Panc1 (cell line): ENCODE measurements at regions not wholly inside any gene's neighbourhood (a gene's known extent, or its start where the extent isn't known, plus 50 kb on each side); places are given as distances from the start of the nearest gene placed in this dataset.

Source experiments
- ATAC-seq: fragments of 200-7000 bp; cut with Tn5 transposase; 2 replicates; pipeline ENCODE4 v1.9.1; 2020; ENCODE audit warnings: mild to moderate bottlenecking, moderate library complexity
- BruUV-seq: library from RNA; stranded (reverse); fragments of 400-500 nt; replicated peaks from 2 replicates; lab custom pipeline; 2021; lab: Mats Ljungman, UMichigan
- CTCF ChIA-PET: fragments of 300-600 bp; sonication (Branson Sonifier 250); formaldehyde crosslinking; loops from one replicate; lab custom pipeline; 2022; ENCODE audit warnings: antibody characterized with exemption; lab: Charles Lee
- POLR2A ChIA-PET: fragments of 300-600 bp; sonication (Branson Sonifier 250); formaldehyde crosslinking; loops from one replicate; lab custom pipeline; 2022; ENCODE audit warnings: antibody characterized with exemption; lab: Charles Lee
- DNase-seq: peaks from one replicate; pipeline ENCODE4 v3.0.0-alpha.2; 2010; ENCODE audit warnings: low read depth, low spot score
- H3K27ac ChIP-seq: 2 replicates; pipeline ENCODE4 v1.5.1; 2011; ENCODE audit warnings: mild to moderate bottlenecking, low read length, inconsistent platforms
- H3K27me3 ChIP-seq: fragments of 200-500 bp; sonication (Bioruptor generic); 2 replicates; pipeline ENCODE4 v1.6.0; 2014; ENCODE audit warnings: low read length, inconsistent platforms; ENCODE audit not compliant: control insufficient read depth, insufficient read depth
- H3K36me3 ChIP-seq: fragments of 200-500 bp; sonication (Bioruptor generic); 2 replicates; pipeline ENCODE4 v1.5.1; 2014; ENCODE audit warnings: inconsistent platforms, mild to moderate bottlenecking, low read length, moderate library complexity; ENCODE audit not compliant: control insufficient read depth, insufficient read depth
- H3K4me1 ChIP-seq: 2 replicates; pipeline ENCODE4 v1.5.1; 2011; ENCODE audit warnings: inconsistent platforms, mild to moderate bottlenecking, low read length, moderate library complexity; ENCODE audit not compliant: control insufficient read depth, insufficient read depth
- H3K4me3 ChIP-seq, 2 experiments: 2 replicates each; pipeline ENCODE4 v1.5.1; 2011 to 2012; ENCODE audit warnings: low read depth in 2 of 2, low read length in 2 of 2, mild to moderate bottlenecking in 2 of 2, inconsistent platforms in 1 of 2, moderate library complexity in 1 of 2
- H3K9me3 ChIP-seq: fragments of 200-500 bp; sonication (Bioruptor generic); 2 replicates; pipeline ENCODE4 v1.5.1; 2014; ENCODE audit warnings: low read depth, mild to moderate bottlenecking, inconsistent platforms, low read length, moderate library complexity; ENCODE audit not compliant: control insufficient read depth, insufficient read depth
- POLR2AphosphoS5 ChIP-seq: IDR thresholded peaks from 2 replicates; pipeline ENCODE4 v1.6.1; 2012; ENCODE audit warnings: mild to moderate bottlenecking, low read depth, low read length, moderate library complexity
- SIN3A ChIP-seq: IDR thresholded peaks from 2 replicates; pipeline ENCODE4 v1.6.1; 2012; ENCODE audit warnings: low read depth, mild to moderate bottlenecking, low read length, moderate library complexity, borderline replicate concordance; ENCODE audit not compliant: insufficient read depth
- TCF7L2 ChIP-seq: IDR thresholded peaks from 2 replicates; pipeline ENCODE4 v1.6.1; 2011; ENCODE audit warnings: mild to moderate bottlenecking, low read depth, low read length, inconsistent platforms
- in situ Hi-C: cut with HindIII; loops from 2 replicates; pipeline ENCODE4 v1.10.0; 2016; ENCODE audit warnings: low sequenced_read_pairs, low pct_unique_long_range_greater_than_20kb
- intact Hi-C: fragments of 100-400 bp; cut with micrococcal nuclease; formaldehyde crosslinking; loops from one replicate; pipeline ENCODE4 v1.10.0; 2022; ENCODE audit not compliant: unreplicated experiment
- TF ChIP-seq, protein P1 (sequence below): fragments of 450-650 bp; IDR thresholded peaks from 2 replicates; pipeline ENCODE4 v1.5.1; 2017; ENCODE audit warnings: mild to moderate bottlenecking
- TF ChIP-seq, protein P2 (sequence below), 2 experiments: IDR thresholded peaks; 2 replicates each; pipeline ENCODE4 v1.6.1; 2011 to 2012; ENCODE audit warnings: low read depth in 2 of 2, control low read depth in 1 of 2, low read length in 1 of 2, mild to moderate bottlenecking in 1 of 2, moderate library complexity in 1 of 2; ENCODE audit not compliant: insufficient read depth in 1 of 2

DNA sequence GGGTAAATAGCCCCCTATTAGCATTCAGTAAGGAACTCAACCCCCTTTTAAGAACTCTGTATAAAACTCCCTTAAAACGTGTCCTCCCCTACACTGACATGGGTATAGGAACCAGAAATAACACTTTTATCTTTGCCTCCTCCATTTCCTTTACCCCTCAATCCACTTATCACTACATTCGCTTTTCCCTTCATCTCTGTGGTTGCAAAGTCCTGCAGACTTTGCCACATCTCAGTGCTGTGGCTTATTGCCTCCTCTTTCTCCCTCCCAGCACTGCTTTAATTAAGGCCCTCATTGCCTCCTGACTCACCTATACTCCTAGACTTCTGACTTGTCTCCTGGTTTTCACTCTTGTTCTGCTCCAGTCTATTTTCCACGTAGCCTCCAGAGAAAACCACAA lies 94.3 kb upstream of the GADL1 start:
- intact Hi-C loops: no loop called here
- ATAC-seq (no peak), DNase-seq (no peak)
- Histone ChIP-seq H3K27me3 (no peaks in the 10 kb centered on the region; the same call in 1 of the 2 replicates), H3K4me1 (no peaks in the 10 kb centered on the region), H3K27ac (no peak overlapping the region), H3K4me3 (no peak overlapping the region), H3K36me3 (no peaks in the 10 kb centered on the region), H3K9me3 (no peaks in the 10 kb centered on the region)
- TF ChIP-seq TCF7L2 (no peak), SIN3A (no peak), POLR2AphosphoS5 (no peak)
- TF ChIP-seq, protein P1, sequence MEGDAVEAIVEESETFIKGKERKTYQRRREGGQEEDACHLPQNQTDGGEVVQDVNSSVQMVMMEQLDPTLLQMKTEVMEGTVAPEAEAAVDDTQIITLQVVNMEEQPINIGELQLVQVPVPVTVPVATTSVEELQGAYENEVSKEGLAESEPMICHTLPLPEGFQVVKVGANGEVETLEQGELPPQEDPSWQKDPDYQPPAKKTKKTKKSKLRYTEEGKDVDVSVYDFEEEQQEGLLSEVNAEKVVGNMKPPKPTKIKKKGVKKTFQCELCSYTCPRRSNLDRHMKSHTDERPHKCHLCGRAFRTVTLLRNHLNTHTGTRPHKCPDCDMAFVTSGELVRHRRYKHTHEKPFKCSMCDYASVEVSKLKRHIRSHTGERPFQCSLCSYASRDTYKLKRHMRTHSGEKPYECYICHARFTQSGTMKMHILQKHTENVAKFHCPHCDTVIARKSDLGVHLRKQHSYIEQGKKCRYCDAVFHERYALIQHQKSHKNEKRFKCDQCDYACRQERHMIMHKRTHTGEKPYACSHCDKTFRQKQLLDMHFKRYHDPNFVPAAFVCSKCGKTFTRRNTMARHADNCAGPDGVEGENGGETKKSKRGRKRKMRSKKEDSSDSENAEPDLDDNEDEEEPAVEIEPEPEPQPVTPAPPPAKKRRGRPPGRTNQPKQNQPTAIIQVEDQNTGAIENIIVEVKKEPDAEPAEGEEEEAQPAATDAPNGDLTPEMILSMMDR: no peak
- in situ Hi-C loops: no loop called here
- CTCF ChIA-PET: no interaction called here
- no TSS peak for BruUV-seq
- POLR2A ChIA-PET: no interaction called here

DNA sequence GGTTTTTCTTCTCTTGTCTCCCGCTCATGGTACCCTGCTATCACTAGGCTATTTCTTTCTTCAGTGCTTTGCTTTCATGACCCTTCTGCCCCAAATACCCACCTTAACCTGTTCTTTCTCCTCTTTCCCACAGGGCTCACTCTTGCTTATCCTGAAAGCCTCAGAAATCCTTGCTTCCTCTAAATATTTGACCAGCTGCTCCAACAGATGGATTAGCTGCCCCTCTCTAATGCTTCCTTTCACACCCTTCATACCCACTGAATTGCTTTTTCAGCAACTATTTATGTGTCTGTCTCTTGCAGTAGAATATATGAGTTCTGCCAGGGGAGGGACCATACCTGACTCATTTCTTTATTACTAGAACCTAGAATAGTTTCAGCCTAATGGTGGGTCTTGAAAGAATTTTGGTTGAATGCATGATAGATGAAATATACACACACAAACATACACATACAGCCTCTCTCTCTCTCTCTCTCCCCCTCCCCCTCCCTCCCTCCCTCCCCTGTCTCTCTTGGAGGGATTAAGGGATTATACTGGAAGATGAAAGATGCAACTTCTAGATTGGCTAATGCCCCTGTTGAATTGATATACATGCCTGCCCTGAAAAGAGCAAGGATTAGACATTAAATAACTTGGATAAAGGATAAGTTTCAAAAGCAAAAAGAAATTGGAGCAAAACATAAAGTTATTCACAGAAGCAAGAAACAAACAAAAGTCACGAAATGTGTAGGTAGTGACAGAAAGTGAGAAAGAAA lies 95.0 kb upstream of the GADL1 start:
- H3K4me1 ChIP-seq: no peaks in the 10 kb centered on the region
- no peak overlapping the region for H3K27ac ChIP-seq
- H3K36me3 ChIP-seq: no peaks in the 10 kb centered on the region
- in situ Hi-C loops: no loop called here
- no peaks in the 10 kb centered on the region; the same call in 1 of the 2 replicates for H3K27me3 ChIP-seq
- ATAC-seq: no peak
- TF ChIP-seq TCF7L2 (no peak), SIN3A (no peak)
- TF ChIP-seq, protein P1: no peak
- TF ChIP-seq, protein P2, sequence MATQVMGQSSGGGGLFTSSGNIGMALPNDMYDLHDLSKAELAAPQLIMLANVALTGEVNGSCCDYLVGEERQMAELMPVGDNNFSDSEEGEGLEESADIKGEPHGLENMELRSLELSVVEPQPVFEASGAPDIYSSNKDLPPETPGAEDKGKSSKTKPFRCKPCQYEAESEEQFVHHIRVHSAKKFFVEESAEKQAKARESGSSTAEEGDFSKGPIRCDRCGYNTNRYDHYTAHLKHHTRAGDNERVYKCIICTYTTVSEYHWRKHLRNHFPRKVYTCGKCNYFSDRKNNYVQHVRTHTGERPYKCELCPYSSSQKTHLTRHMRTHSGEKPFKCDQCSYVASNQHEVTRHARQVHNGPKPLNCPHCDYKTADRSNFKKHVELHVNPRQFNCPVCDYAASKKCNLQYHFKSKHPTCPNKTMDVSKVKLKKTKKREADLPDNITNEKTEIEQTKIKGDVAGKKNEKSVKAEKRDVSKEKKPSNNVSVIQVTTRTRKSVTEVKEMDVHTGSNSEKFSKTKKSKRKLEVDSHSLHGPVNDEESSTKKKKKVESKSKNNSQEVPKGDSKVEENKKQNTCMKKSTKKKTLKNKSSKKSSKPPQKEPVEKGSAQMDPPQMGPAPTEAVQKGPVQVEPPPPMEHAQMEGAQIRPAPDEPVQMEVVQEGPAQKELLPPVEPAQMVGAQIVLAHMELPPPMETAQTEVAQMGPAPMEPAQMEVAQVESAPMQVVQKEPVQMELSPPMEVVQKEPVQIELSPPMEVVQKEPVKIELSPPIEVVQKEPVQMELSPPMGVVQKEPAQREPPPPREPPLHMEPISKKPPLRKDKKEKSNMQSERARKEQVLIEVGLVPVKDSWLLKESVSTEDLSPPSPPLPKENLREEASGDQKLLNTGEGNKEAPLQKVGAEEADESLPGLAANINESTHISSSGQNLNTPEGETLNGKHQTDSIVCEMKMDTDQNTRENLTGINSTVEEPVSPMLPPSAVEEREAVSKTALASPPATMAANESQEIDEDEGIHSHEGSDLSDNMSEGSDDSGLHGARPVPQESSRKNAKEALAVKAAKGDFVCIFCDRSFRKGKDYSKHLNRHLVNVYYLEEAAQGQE (IDR thresholded peaks at IDR 0.05; ENCODE audit: insufficient read depth in 1 of 2, low read depth in 2 of 2, low read length in 1 of 2): no peak
- BruUV-seq: no TSS peak
- H3K4me3 ChIP-seq: no peak overlapping the region
- no peak for DNase-seq
- POLR2A ChIA-PET: no interaction called here
- CTCF ChIA-PET: no interaction called here
- no peaks in the 10 kb centered on the region for H3K9me3 ChIP-seq
- intact Hi-C loops: no loop called here
